EL (cell line): ENCODE measurements at regions not wholly inside any gene's neighbourhood (a gene's known extent, or its start where the extent isn't known, plus 50 kb on each side); places are given as distances from the start of the nearest gene placed in this dataset.
"Not testable (repeated sequence)": the region's sequence is repeated elsewhere in the genome, so short reads cannot be mapped to it uniquely, and the experiment has no call there.

Experiments
- DNase-seq: peaks from one replicate; pipeline ENCODE4 v3.0.0-alpha.2; 2016

DNA sequence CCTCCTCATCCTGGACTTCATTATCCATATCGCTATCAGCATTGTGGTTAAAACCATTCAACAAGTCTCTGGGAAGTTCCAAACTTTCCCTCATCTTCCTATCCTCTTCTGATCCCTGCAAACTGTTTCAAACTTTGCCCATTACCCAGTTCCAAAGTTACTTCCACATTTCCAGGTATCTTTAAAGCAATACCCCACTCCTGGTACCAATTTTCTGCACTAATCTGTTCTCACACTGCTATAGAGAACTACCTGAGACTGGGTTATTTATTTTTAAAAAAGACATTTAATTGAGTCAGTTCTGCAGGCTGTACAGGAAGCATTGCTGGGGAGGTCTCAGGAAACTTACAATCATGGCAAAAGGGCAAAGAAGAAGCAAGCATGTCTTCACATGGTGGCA is 147.3 kb downstream of the ARL4A start:
- no peak for DNase-seq

DNA sequence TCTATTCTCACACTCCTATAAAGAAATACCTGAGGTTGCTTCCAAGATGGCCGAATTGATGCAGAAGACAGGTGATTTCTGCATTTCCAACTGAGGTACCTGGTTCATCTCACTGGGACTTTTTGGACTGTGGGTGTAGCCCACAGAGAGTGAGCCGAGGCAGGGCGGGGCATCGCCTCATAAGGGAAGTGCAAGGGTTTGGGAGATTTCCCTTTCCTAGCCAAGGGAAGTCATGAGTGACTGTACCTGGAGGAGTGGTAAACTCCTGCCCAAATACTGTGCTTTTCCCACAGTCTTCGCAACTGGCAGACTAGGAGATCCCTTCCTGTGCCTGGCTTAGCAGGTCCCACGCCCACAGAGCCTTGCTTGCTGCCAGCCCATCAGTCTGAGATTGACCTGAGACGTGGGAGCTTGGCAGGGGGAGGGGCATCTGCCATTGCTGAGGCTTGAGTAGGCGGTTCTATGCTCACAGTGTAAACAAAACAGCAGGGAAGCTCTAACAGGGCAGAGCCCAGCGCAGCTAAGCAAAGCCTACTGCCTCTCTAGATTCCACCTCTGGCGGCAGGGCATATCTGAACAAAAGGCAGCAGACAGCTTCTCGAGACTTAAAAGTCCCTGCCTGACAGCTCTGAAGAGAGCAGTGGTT is 152.2 kb downstream of the ARL4A start:
- DNase-seq = no peak

DNA sequence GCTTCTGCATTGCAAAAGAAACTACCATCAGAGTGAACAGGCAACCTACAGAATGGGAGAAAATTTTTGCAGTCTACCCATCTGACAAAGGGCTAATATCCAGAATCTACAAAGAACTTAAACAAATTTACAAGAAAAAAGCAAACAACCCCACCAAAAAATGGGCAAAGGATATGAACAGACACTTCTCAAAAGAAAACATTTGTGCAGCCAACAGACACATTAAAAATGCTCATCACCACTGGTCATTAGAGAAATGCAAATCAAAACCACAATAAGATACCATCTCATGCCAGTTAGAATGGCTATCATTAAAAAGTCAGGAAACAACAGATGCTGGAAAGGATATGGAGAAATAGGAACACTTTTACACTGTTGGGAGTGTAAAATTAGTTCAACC is 157.3 kb downstream of the ARL4A start:
- DNase-seq = not testable (repeated sequence)

DNA sequence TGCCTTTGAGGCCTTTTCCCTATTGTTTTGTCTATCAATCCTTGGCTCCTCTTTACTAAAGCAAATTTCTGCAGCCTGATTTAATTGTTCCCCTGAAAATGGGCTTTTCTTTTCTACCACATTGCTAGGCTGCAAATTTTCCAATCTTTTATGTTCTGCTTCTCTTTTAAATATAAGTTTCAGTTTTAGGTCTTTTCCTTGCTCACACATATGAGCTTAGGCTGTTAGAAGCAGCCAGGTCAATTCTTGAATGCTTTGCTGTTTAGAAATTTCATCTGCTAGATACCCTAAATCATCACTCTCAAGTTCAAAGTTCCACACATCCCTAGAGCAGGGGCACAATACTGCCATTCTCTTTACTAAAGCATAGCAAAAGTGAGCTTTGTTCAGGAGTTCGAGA is 159.6 kb downstream of the ARL4A start:
- DNase-seq = no peak

DNA sequence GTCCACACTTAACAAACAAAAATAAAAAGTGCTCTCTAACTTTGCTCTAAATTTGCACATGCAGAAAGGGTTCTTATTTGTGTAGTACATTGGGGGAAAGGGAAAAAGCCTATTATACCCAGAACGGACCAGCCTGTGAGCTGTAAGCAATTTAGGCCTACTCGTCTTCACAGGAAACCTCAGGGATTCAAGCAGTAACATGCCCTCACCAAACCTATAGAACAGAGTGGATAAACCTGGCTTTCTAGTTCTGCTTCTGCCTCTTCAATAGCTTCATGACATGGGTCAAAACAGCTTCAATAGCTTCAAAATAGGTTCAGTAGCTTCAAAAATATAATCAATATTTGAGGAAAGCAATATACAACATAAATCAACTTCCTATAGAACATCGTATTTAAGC is 163.7 kb downstream of the ARL4A start:
- no peak for DNase-seq

DNA sequence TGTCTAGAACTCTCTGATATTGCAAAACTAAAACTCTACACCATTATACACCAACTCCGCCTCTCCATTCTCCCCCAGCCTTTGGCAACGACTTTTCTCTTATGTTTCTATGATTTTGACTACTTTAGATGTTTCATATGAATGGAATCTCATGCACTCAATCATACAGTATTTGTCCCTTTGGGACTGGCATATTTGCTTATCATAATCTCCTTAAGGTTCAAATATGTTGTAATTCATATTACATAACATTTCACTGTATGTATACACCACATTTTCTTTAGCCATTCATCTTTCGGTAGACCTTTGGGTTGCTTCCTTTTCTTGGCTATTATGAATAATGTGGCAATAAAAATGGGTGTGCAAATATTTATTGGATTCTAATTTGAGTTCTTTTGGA is 164.4 kb downstream of the ARL4A start:
- DNase-seq = no peak

DNA sequence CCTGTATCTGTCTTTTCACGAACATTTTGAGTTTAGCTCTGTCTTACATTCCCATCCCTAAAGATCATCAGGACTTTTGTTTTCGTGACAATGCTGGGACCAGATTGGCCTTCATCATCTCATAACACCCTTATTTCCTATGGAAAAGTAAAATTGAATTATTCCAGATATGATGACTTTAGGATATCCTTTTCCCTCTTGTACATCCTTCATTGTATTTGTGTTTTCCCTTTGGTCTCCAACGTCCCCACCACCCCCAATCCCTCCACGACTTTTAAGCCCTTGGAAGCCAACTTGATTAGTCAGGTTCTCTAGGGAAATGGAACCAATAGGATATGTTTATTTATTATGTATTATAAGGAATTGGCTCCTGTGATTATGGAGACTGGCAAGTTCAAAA is 167.6 kb downstream of the ARL4A start:
- no peak for DNase-seq

DNA sequence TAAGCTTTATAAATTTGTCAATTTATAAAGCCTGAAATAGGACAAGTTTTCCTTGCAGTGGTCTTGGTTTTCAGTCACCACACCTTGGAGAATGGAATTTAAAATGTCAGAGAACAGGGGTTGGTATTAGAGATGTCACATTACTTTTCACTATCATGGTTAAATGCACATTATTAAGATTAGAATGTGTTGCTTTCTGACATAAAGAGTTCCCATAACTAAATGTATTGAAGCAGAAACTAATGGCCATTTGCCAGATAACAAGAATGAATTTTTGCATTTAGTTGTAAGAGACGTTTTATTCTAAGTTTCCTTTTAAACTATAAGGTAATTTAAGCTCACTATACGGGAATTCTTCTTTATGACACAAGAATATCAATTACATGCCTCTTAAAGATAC is 172.3 kb downstream of the ARL4A start:
- no peak for DNase-seq

DNA sequence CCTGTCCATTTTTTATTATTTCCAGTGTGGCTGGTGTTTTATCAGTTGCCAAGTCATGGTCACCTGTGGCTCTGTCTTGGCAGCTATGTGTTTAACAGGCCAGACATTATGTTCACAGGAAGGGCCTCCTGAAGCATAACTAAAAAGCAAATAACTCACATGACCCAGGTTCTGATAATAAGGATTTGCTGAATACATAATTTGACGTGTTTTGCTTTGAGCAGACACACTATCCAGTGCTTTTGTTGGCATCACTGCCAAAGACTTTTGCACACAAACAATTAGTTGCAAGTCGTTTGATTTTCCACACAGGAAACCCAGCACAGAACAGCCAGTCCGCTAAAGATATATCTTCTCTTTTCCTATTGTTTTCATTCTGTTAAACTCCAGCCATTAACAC is 173.6 kb downstream of the ARL4A start:
- no peak for DNase-seq

DNA sequence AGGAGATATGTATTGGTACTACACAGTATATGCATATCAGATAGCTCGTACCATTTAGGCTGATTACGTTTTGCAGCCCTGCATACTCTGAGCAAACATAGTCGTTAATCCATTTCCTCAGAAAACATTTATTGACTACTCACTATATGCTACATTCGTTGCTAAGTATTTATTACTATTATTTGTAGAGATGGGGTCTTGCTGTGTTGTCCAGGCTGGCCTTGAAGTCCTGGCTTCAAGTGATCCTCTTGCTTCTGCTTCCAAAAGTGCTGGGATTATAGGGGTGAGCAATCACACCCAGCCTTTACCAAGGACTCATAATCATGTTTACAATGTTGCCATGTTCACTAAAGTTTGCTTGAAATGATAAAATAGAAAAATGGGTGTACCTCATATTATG is 174.7 kb downstream of the ARL4A start:
- DNase-seq = no peak

DNA sequence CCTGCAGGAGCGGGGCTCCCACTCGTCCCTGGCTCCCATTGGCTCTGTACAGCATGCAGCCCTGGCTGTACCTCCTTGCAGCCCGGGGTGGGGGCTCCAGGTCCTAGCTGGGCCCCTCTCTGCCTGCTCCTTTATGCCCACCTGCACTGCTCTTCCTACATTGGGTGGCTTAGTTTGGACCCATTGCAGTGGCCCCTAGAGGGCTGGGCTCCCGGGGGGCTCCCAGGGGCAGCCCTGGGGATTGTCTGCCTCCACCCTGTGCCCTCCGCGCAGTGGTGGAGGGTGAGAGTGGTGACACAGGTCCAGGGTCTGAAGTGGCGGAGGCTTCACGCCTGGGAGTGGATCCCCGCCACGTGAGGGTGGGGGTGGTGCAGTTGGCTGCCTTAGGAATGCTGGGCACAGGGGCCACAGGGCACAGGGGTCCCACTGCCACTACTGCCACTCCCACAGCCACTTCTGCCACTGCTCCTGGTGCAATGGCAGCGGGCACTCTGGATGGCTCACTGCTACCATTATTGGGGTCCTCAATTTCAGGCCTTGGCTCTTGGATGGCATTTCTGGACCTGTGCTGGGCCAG is 177.1 kb downstream of the ARL4A start:
- DNase-seq = no peak

DNA sequence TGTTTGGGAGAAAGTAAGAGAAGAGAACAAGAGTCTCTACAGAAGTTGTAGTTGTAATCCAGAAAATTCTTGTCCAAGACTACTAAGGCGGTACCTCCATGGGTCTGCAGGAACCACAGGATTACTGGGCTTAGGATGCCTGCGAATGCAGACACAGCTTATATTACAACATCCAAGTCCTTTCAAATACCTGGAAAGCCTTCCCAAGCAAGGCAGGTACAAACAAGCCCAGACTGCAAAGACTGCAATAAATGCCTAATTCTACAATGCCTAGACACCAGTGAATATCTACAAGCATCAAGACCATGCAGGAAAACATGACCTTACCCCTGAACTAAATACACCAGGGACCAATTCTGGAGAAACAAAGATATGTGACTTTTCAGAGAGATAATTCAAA is 178.2 kb downstream of the ARL4A start:
- DNase-seq = no peak

DNA sequence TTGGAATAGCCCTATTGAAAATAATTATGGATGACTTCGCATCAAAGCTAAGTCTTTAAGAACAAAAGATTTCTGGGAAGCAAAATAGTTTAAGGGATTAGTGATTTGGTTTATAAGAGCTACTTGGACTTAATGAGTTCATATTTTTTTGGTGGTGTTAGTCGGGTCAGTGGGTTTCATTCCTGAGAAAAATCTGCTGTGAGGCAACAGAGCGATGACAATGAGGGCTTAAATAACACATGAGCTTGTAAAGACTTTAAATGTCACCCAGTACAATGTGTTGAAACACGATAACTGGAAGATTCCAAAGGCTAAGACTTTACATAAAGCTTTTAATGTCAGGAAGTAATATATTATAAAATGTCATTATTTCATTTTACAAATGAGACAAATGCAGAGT is 178.8 kb downstream of the ARL4A start:
- DNase-seq = no peak

DNA sequence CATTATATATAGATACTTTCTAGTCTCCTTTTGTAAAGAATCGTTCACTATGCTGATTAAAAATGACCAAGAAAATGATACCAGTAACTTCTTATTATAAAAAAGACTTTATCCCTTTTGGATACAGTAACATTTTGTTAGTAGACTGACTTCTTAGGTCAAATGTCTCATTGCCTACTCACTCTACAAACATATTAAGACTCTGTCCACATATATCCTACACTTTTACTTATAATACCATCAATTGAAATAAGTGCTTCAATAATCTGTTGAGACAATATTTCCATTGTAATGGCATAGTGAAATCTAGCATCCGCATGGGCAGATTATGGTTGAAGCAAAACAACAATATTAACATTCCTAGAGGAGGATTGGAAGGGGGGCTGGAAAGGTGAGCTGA is 180.6 kb downstream of the ARL4A start:
- no peak for DNase-seq

DNA sequence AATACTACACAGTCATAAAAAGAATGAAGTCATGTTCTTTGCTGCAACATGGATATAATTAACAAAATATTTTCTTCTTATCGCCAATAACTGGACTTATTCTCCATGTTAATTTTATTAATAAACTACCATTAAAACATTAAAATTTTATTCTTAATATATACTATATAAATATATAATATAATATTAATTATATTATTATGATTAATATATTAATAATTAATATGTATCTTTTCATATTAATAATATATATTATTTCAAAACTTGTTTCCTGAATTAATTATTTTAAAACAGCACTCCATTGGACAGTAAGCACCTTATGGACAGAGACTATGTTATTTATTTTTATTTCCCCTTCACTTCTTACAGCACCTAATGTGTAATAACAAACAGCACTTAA is 182.8 kb downstream of the ARL4A start:
- DNase-seq = no peak

DNA sequence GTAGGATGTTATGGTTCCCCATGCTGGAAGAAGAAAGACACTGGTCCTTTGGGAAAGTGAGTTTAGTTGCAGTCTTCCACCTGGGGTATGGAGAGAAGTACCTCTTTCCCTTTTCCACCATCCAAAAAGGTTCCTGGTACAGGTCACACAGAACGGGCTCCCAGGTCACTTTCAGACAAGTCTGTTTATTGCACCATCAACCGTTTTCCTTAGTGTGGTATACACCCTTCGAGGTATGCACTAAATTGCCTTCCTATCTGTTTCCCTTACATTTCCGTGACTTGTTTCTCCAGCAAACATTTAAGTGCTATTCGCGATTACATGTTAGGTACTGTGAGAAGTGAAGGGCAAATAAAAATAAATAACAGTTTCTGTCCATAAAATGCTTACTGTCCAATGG is 185.1 kb downstream of the ARL4A start:
- no peak for DNase-seq

DNA sequence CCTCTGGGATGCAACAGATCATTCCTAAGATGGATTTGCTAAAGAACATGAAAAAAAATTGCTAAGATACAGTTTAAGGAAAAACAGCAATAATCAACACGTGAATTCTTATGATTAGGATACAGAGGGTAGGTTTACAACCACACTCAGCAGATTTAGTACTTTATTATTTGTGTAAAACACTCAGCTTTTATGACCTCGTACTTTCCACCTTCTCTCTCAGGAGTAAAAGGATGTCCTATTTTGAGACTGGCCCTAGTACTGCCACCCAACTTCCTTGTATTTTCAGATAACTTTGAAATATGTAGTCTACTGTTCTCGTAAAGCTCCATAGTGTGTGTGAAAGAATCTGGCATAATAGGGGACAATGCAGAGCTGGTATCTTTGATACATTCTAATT is 186.1 kb downstream of the ARL4A start:
- no peak for DNase-seq

DNA sequence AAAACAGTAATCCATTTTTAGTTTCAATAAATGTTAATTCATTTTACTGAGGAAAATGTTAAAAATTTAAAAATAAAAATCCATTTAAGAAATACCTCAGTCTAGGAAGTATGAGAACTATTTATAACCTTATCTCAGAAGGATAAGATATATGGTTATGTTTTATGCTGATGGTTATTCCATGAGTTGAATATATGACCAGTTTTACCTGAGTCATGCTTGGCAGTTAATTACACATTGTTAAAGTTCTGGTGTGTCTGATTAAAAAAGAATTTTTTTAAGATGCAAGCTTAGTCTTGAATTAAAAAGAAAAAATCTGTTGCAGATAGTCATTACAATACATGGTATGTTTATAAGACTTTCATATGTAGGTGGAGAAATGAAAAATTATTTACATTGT is 191.7 kb downstream of the ARL4A start:
- no peak for DNase-seq

DNA sequence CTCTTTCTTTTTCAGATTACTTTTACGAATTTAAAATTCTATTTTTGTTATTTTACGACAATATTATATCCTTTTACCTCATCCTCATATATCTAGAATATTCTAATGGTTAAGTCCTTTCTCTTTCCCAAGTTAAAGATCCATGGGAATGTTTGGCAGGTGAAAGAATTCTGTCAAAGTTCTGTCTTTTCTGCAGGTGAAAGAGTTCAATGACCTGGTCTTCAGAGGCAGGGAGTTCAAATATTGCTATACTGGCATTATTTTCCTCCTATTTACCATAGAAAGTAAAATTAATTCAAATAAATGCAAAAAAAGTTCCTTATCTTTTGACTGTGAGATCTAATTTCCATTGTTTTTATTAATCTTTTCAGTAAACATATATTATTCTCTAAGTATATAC is 194.3 kb downstream of the ARL4A start:
- no peak for DNase-seq

DNA sequence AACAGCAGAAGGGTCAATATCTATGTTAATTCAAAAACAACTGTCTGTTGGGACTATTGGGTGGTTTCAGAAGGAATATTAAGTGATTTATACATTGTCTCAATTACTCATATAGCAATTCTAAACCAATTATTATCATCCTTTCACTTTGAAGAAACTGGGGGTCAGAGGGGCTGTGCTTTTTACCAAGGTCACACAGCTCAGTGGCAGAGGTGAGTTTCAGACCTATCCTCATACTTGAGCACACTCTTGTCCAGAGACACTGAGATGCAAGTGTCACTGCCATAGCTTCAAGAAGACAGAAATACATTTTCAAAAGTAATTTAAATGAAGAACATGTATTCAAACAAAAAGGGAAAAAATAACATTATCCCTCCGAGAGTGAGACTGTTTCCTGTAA is 195.3 kb downstream of the ARL4A start:
- DNase-seq = no peak

DNA sequence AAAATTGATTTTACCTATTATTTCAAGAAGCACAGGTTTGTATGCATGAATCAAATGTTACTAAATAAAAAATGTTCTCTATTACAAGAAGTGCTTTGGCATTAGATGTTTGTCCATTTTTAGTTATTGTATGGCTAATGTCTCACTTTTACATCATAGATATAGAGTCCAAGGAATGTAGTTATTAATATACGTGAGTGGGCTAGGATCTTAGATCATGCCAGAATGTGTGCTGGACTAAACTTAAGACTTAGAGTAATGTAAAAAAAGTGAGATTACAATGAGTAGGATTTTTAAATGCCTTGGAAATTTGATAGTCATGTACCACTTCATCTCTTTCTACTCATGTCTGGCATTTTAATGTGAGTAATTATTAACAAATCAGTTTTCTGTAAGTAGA is 196.6 kb downstream of the ARL4A start:
- DNase-seq = no peak

DNA sequence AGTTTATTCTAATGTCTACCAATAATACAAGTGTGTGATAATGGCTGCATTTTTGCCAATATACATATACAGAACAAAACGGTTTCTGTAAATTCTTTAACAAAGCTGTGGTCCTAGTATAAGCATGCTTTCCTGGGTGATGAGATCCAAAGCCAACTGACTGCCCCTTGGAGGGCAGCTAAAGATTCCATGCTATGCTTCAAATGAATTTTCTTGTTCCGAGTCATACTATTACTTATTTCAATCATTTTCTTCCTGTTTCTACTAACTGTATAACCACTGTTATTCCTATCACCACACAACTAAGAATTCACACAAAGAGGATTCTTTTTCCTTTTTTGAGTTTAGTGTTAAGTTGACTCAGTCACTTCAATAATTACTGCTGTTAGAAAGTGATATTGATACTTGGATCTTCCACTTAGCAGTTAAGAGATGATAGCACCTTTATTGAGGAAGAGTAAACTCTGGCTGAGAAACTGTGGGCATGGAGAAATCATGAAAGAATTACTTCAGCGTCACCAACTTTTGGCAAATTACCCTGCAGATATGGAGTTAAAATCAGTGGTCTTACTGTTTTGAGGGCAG is 197.5 kb downstream of the ARL4A start:
- peak; percentile 59 for DNase-seq

DNA sequence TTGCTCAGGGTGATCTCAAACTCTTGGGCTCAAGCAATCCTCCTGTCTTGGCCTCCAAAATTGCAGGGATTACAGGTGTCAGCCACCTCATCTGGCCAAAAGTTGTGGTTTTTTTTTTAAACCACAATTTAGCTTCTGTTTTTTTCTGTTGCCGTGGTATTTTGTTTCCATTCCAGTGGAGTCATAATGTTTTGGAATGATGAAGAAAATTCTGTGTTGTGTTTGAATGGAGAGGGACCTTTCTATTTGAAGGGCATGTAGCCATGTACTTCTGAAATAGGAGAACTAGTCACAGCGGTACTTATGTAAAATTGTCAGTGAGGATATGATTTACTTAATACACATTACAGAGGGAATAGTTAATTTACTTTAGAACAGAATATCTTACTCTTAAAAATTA is 201.3 kb downstream of the ARL4A start:
- DNase-seq = no peak

DNA sequence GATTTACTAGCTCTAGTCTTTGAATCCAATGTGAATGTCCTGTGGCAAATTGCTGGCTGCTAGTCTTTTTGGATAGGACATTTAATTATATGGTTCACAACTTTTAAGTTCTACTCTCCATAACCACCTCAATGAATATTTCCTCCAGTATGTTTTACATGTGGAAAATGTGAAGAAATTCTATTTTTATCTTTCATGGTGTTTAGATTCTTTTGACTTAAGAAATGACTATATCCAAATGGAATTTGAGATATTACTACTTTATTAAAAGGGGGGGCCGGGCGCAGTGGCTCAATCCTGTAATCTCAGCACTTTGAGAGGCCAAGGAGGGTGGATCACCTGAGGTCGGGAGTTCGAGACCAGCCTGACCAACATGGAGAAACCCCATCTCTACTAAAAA is 202.0 kb downstream of the ARL4A start:
- peak; percentile 50 for DNase-seq

DNA sequence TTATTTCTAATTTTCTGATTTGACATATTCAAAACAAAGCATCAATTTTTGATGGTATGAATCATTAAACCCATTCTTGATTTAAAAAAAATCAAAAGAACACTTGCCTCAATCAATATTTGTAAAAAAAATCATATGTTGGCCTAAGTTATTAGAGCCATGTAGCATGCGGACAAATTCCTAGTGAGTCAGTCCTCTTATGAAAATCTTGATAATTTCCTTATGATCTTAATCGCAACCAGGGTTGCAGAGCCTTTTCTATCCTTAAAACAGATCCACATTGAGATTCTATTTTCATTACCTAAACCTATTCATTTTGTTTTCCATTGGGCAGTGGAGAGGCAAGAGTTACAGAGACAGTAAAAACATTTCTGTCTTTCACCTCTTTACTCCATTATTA is 203.2 kb downstream of the ARL4A start:
- no peak for DNase-seq
